ENCODE measurements at regions not wholly inside any gene's neighbourhood (a gene's known extent, or its start where the extent isn't known, plus 50 kb on each side); places are given as distances from the start of the nearest gene placed in this dataset.

GRCh38 chr5:34522599-34523386 lies 133.3 kb upstream of the RAI14 start:
- H3K9me3 ChIP-seq (replicated peaks; ENCODE audit: control insufficient read depth, insufficient read depth, low read length), result no peaks in the 10 kb centered on the region
- dilution Hi-C loops (cut with MboI; ENCODE audit: extremely low pct_ligation_motif_present, low sequenced_read_pairs), result no loop called here
- no peak for TF ChIP-seq POLR2AphosphoS5 (IDR thresholded peaks at IDR 0.05; ENCODE audit: insufficient read depth, low read depth, low read length)
- TF ChIP-seq POLR2A (IDR thresholded peaks at IDR 0.05; ENCODE audit: low read depth, low read length), result no peak
- TF ChIP-seq CTCF (IDR thresholded peaks at IDR 0.05; ENCODE audit: extremely low read depth in 1 of 2, insufficient read depth in 1 of 2, low read depth in 1 of 2, low read length in 2 of 2), result peak; percentile 65
- BruUV-seq (replicated peaks), result no TSS peak
- H3K9ac ChIP-seq (replicated peaks; ENCODE audit: extremely low read depth, insufficient read depth, low read length), result peak overlapping the region; percentile 65
- H3K36me3 ChIP-seq (ENCODE audit: control insufficient read depth in 2 of 2, extremely low read depth in 1 of 2, insufficient read depth in 2 of 2, low read length in 2 of 2), result no peaks in the 10 kb centered on the region
- H3K4me2 ChIP-seq (ENCODE audit: insufficient read depth, low read length), result no peak overlapping the region
- H4K20me1 ChIP-seq (replicated peaks; ENCODE audit: control insufficient read depth, extremely low read depth, insufficient read depth, low read length), result no peaks in the 10 kb centered on the region
- H3K4me3 ChIP-seq (replicated peaks in 1 of 3; ENCODE audit: insufficient read depth in 1 of 3, low read depth in 1 of 3, low read length in 3 of 3), result no peak overlapping the region
- ChIA-PET CTCF (interaction anchor here (0.9 to 2.7 kb wide), 33 partner anchors 11 to 375 kb away, joined by 3 to 33 read pairs (median 5); partner anchors contain the start of gene RAI14), POLR2A (interaction anchor here (0.5 to 2.8 kb wide), 3 partner anchors 132 to 161 kb away, joined by 3 to 7 read pairs (median 5); no protein-coding TSS in a partner anchor)
- peak; percentile 85 for FAIRE-seq
- intact Hi-C loops (cut with micrococcal nuclease), result loop anchor here (1.0 to 5.0 kb wide), 11 partner anchors 16 to 376 kb away; partner anchors contain the start of gene RAI14
- H3K79me2 ChIP-seq (ENCODE audit: control insufficient read depth, insufficient read depth, low read length), result no peaks in the 10 kb centered on the region
- H3K4me1 ChIP-seq (ENCODE audit: control insufficient read depth, extremely low read depth, insufficient read depth, low read length), result peaks cover 42% of the 10 kb centered on the region
- DNase-seq (ENCODE audit: low read depth, low spot score), result no peak
- H3K27ac ChIP-seq (ENCODE audit: insufficient read depth, low read depth, low read length), result peak overlapping the region; percentile 84
- H2AFZ ChIP-seq (ENCODE audit: low read depth, low read length), result no peak overlapping the region
- no peaks in the 10 kb centered on the region for H3K27me3 ChIP-seq (ENCODE audit: control insufficient read depth in 2 of 2, insufficient read depth in 2 of 2, low read length in 2 of 2)
- H3K9me1 ChIP-seq (replicated peaks; ENCODE audit: control insufficient read depth, extremely low read depth, insufficient read depth, low read length), result no peaks in the 10 kb centered on the region

GRCh38 chr5:34523387-34523726 lies 132.8 kb upstream of the RAI14 start:
- no peak overlapping the region for H3K4me3 ChIP-seq (replicated peaks in 1 of 3; ENCODE audit: insufficient read depth in 1 of 3, low read depth in 1 of 3, low read length in 3 of 3)
- H3K4me1 ChIP-seq (ENCODE audit: control insufficient read depth, extremely low read depth, insufficient read depth, low read length), result peaks cover 42% of the 10 kb centered on the region
- no peaks in the 10 kb centered on the region for H3K36me3 ChIP-seq (ENCODE audit: control insufficient read depth in 2 of 2, extremely low read depth in 1 of 2, insufficient read depth in 2 of 2, low read length in 2 of 2)
- CTCF ChIA-PET, result interaction anchor here (0.5 to 2.7 kb wide), 42 partner anchors 10 to 375 kb away, joined by 3 to 33 read pairs (median 5); partner anchors contain the start of gene RAI14
- H3K79me2 ChIP-seq (ENCODE audit: control insufficient read depth, insufficient read depth, low read length), result no peaks in the 10 kb centered on the region
- dilution Hi-C loops (cut with MboI; ENCODE audit: extremely low pct_ligation_motif_present, low sequenced_read_pairs) (no loop called here), intact Hi-C loops (cut with micrococcal nuclease) (loop anchor here (1.0 to 5.0 kb wide), 11 partner anchors 15 to 375 kb away; partner anchors contain the start of gene RAI14)
- peak overlapping the region; percentile 28 for H3K4me2 ChIP-seq (ENCODE audit: insufficient read depth, low read length)
- DNase-seq (ENCODE audit: low read depth, low spot score) (peak; percentile 88), FAIRE-seq (no peak)
- H2AFZ ChIP-seq (ENCODE audit: low read depth, low read length), result peak overlapping the region; percentile 44
- no peak for TF ChIP-seq POLR2A (IDR thresholded peaks at IDR 0.05; ENCODE audit: low read depth, low read length)
- no peak for TF ChIP-seq MAX (IDR thresholded peaks at IDR 0.05; ENCODE audit: insufficient read depth, insufficient read length)
- no peak for TF ChIP-seq JUN (IDR thresholded peaks at IDR 0.05; ENCODE audit: borderline replicate concordance, insufficient read depth, insufficient read length, low read depth)
- TF ChIP-seq MYC (IDR thresholded peaks at IDR 0.05; ENCODE audit: low read depth, low read length), result no peak
- no peak for TF ChIP-seq GATA2 (IDR thresholded peaks at IDR 0.05; ENCODE audit: insufficient read depth, insufficient read length, low read depth, low read length)
- no peak for TF ChIP-seq FOS (IDR thresholded peaks at IDR 0.05; ENCODE audit: borderline replicate concordance, insufficient read depth, low read length)
- no peak for TF ChIP-seq CTCF (IDR thresholded peaks at IDR 0.05; ENCODE audit: extremely low read depth in 1 of 2, insufficient read depth in 1 of 2, low read depth in 1 of 2, low read length in 2 of 2)
- H3K9me1 ChIP-seq (replicated peaks; ENCODE audit: control insufficient read depth, extremely low read depth, insufficient read depth, low read length), result no peaks in the 10 kb centered on the region
- peak overlapping the region; percentile 65 for H3K9ac ChIP-seq (replicated peaks; ENCODE audit: extremely low read depth, insufficient read depth, low read length)
- POLR2A ChIA-PET, result interaction anchor here (0.5 to 2.8 kb wide), 3 partner anchors 132 to 160 kb away, joined by 3 to 7 read pairs (median 5); no protein-coding TSS in a partner anchor
- BruUV-seq (replicated peaks), result TSS peak; percentile 20
- H3K9me3 ChIP-seq (replicated peaks; ENCODE audit: control insufficient read depth, insufficient read depth, low read length), result no peaks in the 10 kb centered on the region
- no peaks in the 10 kb centered on the region for H4K20me1 ChIP-seq (replicated peaks; ENCODE audit: control insufficient read depth, extremely low read depth, insufficient read depth, low read length)
- H3K27ac ChIP-seq (ENCODE audit: insufficient read depth, low read depth, low read length), result peak overlapping the region; percentile 84
- no peaks in the 10 kb centered on the region for H3K27me3 ChIP-seq (ENCODE audit: control insufficient read depth in 2 of 2, insufficient read depth in 2 of 2, low read length in 2 of 2)
